Neural crest cell (in vitro differentiated cells): ENCODE measurements at regions not wholly inside any gene's neighbourhood (a gene's known extent, or its start where the extent isn't known, plus 50 kb on each side); places are given as distances from the start of the nearest gene placed in this dataset.

Experiments
- DNase-seq: peaks from one replicate; pipeline ENCODE4 v3.0.0; 2021; ENCODE audit warnings: low read depth, mixed read lengths, low spot score
- H3K27ac Mint-ChIP-seq: one replicate; pipeline ENCODE4 v1.8.0; 2021; ENCODE audit warnings: mild to moderate bottlenecking, mixed read lengths; ENCODE audit not compliant: unreplicated experiment
- H3K27me3 Mint-ChIP-seq: 2 replicates; pipeline ENCODE4 v1.8.0; 2021; ENCODE audit warnings: low read depth, mild to moderate bottlenecking, mixed read lengths
- H3K36me3 Mint-ChIP-seq: 2 replicates; pipeline ENCODE4 v1.8.0; 2021; ENCODE audit warnings: low read depth, mild to moderate bottlenecking, mixed read lengths
- H3K4me1 Mint-ChIP-seq: 2 replicates; pipeline ENCODE4 v1.8.0; 2021; ENCODE audit warnings: mixed read lengths
- H3K4me3 Mint-ChIP-seq: one replicate; pipeline ENCODE4 v1.8.0; 2021; ENCODE audit warnings: mild to moderate bottlenecking, mixed read lengths
- H3K9me3 Mint-ChIP-seq: 2 replicates; pipeline ENCODE4 v1.8.0; 2021; ENCODE audit warnings: mixed read lengths
- CTCF ChIP-seq: fragments of 200-600 bp; sonication (generic); conservative IDR thresholded peaks from 2 replicates; pipeline ENCODE4 v1.5.0; 2021; ENCODE audit warnings: antibody characterized with exemption, mild to moderate bottlenecking

- H3K27ac Mint-ChIP-seq, result no peak overlapping the region
- no peaks in the 10 kb centered on the region for H3K36me3 Mint-ChIP-seq
- TF ChIP-seq CTCF, result no peak
- peaks cover 6% of the 10 kb centered on the region for H3K27me3 Mint-ChIP-seq
- no peak for DNase-seq
- peaks cover 39% of the 10 kb centered on the region for H3K4me1 Mint-ChIP-seq
- no peak overlapping the region for H3K4me3 Mint-ChIP-seq
- H3K9me3 Mint-ChIP-seq, result no peaks in the 10 kb centered on the region
These were observed 277.9 kb downstream of the TSHZ3 start for GRCh38 chr19:31071136-31071855.

GRCh38 chr19:31070146-31071065 lies 278.8 kb downstream of the TSHZ3 start:
- peaks cover 44% of the 10 kb centered on the region for H3K4me1 Mint-ChIP-seq
- DNase-seq, result no peak
- H3K27me3 Mint-ChIP-seq, result peaks cover 6% of the 10 kb centered on the region
- TF ChIP-seq CTCF, result no peak
- no peak overlapping the region for H3K4me3 Mint-ChIP-seq
- H3K9me3 Mint-ChIP-seq, result no peaks in the 10 kb centered on the region
- no peaks in the 10 kb centered on the region for H3K36me3 Mint-ChIP-seq
- no peak overlapping the region for H3K27ac Mint-ChIP-seq

- Mint-ChIP-seq H3K36me3 (no peaks in the 10 kb centered on the region), H3K4me1 (peaks cover 24% of the 10 kb centered on the region), H3K27me3 (peaks cover 3% of the 10 kb centered on the region), H3K9me3 (no peaks in the 10 kb centered on the region), H3K4me3 (no peak overlapping the region), H3K27ac (no peak overlapping the region)
- DNase-seq, result no peak
- TF ChIP-seq CTCF, result no peak
These were observed 281.0 kb downstream of the TSHZ3 start for GRCh38 chr19:31068268-31068667.

- TF ChIP-seq CTCF, result no peak
- H3K4me1 Mint-ChIP-seq, result peaks cover 24% of the 10 kb centered on the region
- no peak overlapping the region for H3K4me3 Mint-ChIP-seq
- no peaks in the 10 kb centered on the region for H3K36me3 Mint-ChIP-seq
- no peaks in the 10 kb centered on the region for H3K9me3 Mint-ChIP-seq
- DNase-seq, result no peak
- no peaks in the 10 kb centered on the region for H3K27me3 Mint-ChIP-seq
- H3K27ac Mint-ChIP-seq, result peak overlapping the region; percentile 60
These were observed 282.9 kb downstream of the TSHZ3 start for GRCh38 chr19:31066385-31066784.

GRCh38 chr19:31064491-31064890 lies 284.7 kb downstream of the TSHZ3 start:
- Mint-ChIP-seq H3K36me3 (no peaks in the 10 kb centered on the region), H3K27ac (no peak overlapping the region), H3K4me3 (no peak overlapping the region), H3K27me3 (peaks cover 1% of the 10 kb centered on the region), H3K9me3 (peaks cover 11% of the 10 kb centered on the region), H3K4me1 (peaks cover 13% of the 10 kb centered on the region)
- DNase-seq, result no peak
- TF ChIP-seq CTCF, result no peak
